GM23338 (cell line): ENCODE measurements at regions not wholly inside any gene's neighbourhood (a gene's known extent, or its start where the extent isn't known, plus 50 kb on each side); places are given as distances from the start of the nearest gene placed in this dataset.

Experiments
- CREB1 ChIP-seq: fragments of 250-450 bp; sonication (Bioruptor Pico); IDR thresholded peaks from 2 replicates; pipeline ENCODE4 v1.5.0; 2020; ENCODE audit warnings: low read depth, mild to moderate bottlenecking, moderate library complexity
- CTCF ChIP-seq, 2 experiments: fragments of 200-600 bp in 1 of 2; sonication (generic) in 1 of 2; conservative IDR thresholded peaks; 2 replicates each; pipeline versions ENCODE4 v1.5.1 to v1.6.1; 2016 to 2017; ENCODE audit warnings: antibody characterized with exemption in 2 of 2, low read depth in 2 of 2, mild to moderate bottlenecking in 2 of 2, moderate library complexity in 1 of 2
- ETS1 ChIP-seq: IDR thresholded peaks from 2 replicates; pipeline ENCODE4 v1.6.1; 2016; ENCODE audit warnings: antibody characterized with exemption
- EZH2 ChIP-seq: fragments of 200-600 bp; sonication (generic); IDR thresholded peaks from one replicate; pipeline ENCODE4 v1.8.0; 2017; ENCODE audit warnings: antibody characterized with exemption, mild to moderate bottlenecking, low read depth; ENCODE audit not compliant: unreplicated experiment
- EZH2phosphoT487 ChIP-seq: fragments of 200-600 bp; sonication (generic); IDR thresholded peaks from one replicate; pipeline ENCODE4 v1.8.1; 2018; ENCODE audit warnings: antibody characterized with exemption; ENCODE audit not compliant: unreplicated experiment
- JUNB ChIP-seq: IDR thresholded peaks from one replicate; pipeline ENCODE4 v1.6.1; 2016; ENCODE audit warnings: antibody characterized with exemption; ENCODE audit not compliant: unreplicated experiment
- NANOG ChIP-seq: IDR thresholded peaks from 2 replicates; pipeline ENCODE4 v1.6.1; 2016; ENCODE audit warnings: antibody characterized with exemption, borderline replicate concordance
- POLR2AphosphoS5 ChIP-seq: IDR thresholded peaks from 2 replicates; pipeline ENCODE4 v1.6.1; 2016; ENCODE audit warnings: antibody characterized with exemption, low read depth
- REST ChIP-seq: IDR thresholded peaks from one replicate; pipeline ENCODE4 v1.6.1; 2018; ENCODE audit warnings: antibody characterized with exemption; ENCODE audit not compliant: unreplicated experiment
- ZNF114 ChIP-seq: fragments of 250-450 bp; sonication (Bioruptor Pico); IDR thresholded peaks from 2 replicates; pipeline ENCODE4 v1.5.0; 2020; ENCODE audit warnings: mild to moderate bottlenecking, moderate library complexity
- ZNF331 ChIP-seq: fragments of 250-450 bp; sonication (Bioruptor Pico); IDR thresholded peaks from 2 replicates; pipeline ENCODE4 v1.5.0; 2020; ENCODE audit warnings: low read depth, mild to moderate bottlenecking, moderate library complexity
- ZNF462 ChIP-seq: fragments of 250-450 bp; sonication (Bioruptor Pico); IDR thresholded peaks from 2 replicates; pipeline ENCODE4 v1.5.0; 2020; ENCODE audit warnings: mild to moderate bottlenecking, moderate library complexity

- TF ChIP-seq CTCF (conservative IDR thresholded peaks at IDR 0.05; ENCODE audit: low read depth in 2 of 2) (no peak), POLR2AphosphoS5 (no peak), JUNB (no peak), NANOG (no peak), EZH2 (no peak), REST (no peak), EZH2phosphoT487 (no peak), ETS1 (no peak), ZNF331 (CRISPR knock-in tag) (no peak), ZNF462 (no peak), ZNF114 (CRISPR knock-in tag) (no peak), CREB1 (CRISPR knock-in tag) (no peak)
Measured at GRCh38 chr12:131421509-131422186, 289.2 kb upstream of the SFSWAP start.
